Progenitor cell of endocrine pancreas (in vitro differentiated cells): ENCODE measurements at regions not wholly inside any gene's neighbourhood (a gene's known extent, or its start where the extent isn't known, plus 50 kb on each side); places are given as distances from the start of the nearest gene placed in this dataset.

Source experiments
- DNase-seq: peaks from one replicate; pipeline ENCODE4 v3.0.0; 2021; ENCODE audit warnings: low spot score; ENCODE audit not compliant: unreplicated experiment
- H3K27ac Mint-ChIP-seq: 2 replicates; pipeline ENCODE4 v1.8.0; 2021; ENCODE audit warnings: mild to moderate bottlenecking, moderate library complexity, mixed read lengths
- H3K27me3 Mint-ChIP-seq: 2 replicates; pipeline ENCODE4 v1.8.0; 2021; ENCODE audit warnings: mixed read lengths
- H3K36me3 Mint-ChIP-seq: 2 replicates; pipeline ENCODE4 v1.8.0; 2022; ENCODE audit warnings: mixed read lengths; ENCODE audit not compliant: insufficient read depth
- H3K4me1 Mint-ChIP-seq: 2 replicates; pipeline ENCODE4 v1.8.0; 2021; ENCODE audit warnings: low read depth, mixed read lengths
- H3K4me3 Mint-ChIP-seq: 2 replicates; pipeline ENCODE4 v1.8.0; 2021; ENCODE audit warnings: low read depth, mild to moderate bottlenecking, moderate library complexity, mixed read lengths
- H3K9me3 Mint-ChIP-seq: 2 replicates; pipeline ENCODE4 v1.8.0; 2021; ENCODE audit warnings: low read depth, mixed read lengths
- TF ChIP-seq, protein P1 (sequence below): fragments of 200-600 bp; sonication (generic); IDR thresholded peaks from one replicate; pipeline ENCODE4 v1.5.0; 2021; ENCODE audit warnings: antibody characterized with exemption, mild to moderate bottlenecking; ENCODE audit not compliant: unreplicated experiment

DNA sequence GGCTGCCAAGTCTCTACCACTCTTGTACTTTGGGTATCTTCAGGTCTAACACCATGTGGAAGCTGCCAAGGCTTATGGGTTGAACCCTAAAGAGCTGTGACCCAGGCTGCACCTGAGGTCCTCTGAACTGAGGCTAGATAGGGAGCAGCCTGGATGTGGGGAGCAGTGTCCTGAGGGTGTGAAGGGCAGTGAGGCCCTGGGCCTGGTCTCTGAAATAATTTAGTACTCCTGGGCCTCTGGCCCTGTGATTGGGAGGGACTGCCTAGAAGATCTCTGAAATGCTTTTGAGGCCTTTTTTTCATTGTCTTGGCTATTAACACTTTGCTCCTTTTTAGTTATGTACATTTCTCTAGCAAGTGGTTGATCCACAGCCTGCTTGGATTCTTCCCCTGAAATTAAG, 847.2 kb upstream of the B3GALT2 start:
- H3K27ac Mint-ChIP-seq, result no peak overlapping the region
- TF ChIP-seq, protein P1, sequence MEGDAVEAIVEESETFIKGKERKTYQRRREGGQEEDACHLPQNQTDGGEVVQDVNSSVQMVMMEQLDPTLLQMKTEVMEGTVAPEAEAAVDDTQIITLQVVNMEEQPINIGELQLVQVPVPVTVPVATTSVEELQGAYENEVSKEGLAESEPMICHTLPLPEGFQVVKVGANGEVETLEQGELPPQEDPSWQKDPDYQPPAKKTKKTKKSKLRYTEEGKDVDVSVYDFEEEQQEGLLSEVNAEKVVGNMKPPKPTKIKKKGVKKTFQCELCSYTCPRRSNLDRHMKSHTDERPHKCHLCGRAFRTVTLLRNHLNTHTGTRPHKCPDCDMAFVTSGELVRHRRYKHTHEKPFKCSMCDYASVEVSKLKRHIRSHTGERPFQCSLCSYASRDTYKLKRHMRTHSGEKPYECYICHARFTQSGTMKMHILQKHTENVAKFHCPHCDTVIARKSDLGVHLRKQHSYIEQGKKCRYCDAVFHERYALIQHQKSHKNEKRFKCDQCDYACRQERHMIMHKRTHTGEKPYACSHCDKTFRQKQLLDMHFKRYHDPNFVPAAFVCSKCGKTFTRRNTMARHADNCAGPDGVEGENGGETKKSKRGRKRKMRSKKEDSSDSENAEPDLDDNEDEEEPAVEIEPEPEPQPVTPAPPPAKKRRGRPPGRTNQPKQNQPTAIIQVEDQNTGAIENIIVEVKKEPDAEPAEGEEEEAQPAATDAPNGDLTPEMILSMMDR, result no peak
- no peaks in the 10 kb centered on the region for H3K36me3 Mint-ChIP-seq
- no peak for DNase-seq
- H3K4me3 Mint-ChIP-seq, result no peak overlapping the region
- H3K4me1 Mint-ChIP-seq, result no peaks in the 10 kb centered on the region
- H3K9me3 Mint-ChIP-seq, result peaks cover 25% of the 10 kb centered on the region
- no peaks in the 10 kb centered on the region for H3K27me3 Mint-ChIP-seq

DNA sequence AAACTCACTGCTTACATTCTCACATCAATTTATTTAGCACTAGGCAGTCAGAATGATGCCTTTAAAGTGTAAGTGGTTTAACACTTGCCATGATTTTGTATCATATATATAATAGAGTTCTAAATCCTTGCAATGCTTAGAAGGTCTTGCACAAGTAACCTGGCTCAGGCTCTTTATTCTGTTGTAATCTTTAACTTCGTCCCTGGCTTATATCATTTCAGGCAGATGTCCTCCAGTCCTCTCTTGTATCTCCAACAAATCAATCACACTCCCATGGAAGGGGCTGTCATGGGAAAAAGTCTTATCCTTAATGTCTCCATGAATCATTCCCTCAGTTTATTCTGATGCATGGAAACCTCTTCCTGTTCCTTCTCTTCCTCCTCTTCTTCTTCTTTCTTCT, 841.6 kb upstream of the B3GALT2 start:
- H3K36me3 Mint-ChIP-seq, result no peaks in the 10 kb centered on the region
- no peak overlapping the region for H3K27ac Mint-ChIP-seq
- H3K4me1 Mint-ChIP-seq, result no peaks in the 10 kb centered on the region
- H3K4me3 Mint-ChIP-seq, result no peak overlapping the region
- DNase-seq, result no peak
- no peaks in the 10 kb centered on the region for H3K27me3 Mint-ChIP-seq
- TF ChIP-seq, protein P1, result no peak
- H3K9me3 Mint-ChIP-seq, result peaks cover 12% of the 10 kb centered on the region

DNA sequence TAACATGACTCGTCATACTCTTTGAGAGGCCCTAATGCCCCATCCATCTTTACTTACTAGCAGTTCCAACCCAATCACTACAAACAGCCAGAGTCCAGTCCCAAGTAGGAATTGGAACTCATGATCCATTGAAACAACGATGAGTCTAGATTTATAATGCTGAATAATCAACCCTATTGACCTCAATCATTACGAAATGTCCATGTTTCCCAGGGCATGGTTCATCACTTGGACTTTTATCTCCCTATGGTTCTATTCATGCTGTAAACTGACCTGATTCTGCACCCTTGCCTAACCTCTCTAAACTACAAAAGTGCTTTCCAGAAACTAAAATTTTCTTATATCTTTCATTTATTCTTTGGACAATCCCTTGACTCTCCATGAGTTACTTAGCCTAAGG, 840.0 kb upstream of the B3GALT2 start:
- no peak overlapping the region for H3K27ac Mint-ChIP-seq
- no peak overlapping the region for H3K4me3 Mint-ChIP-seq
- H3K9me3 Mint-ChIP-seq, result peaks cover 4% of the 10 kb centered on the region
- H3K27me3 Mint-ChIP-seq, result no peaks in the 10 kb centered on the region
- TF ChIP-seq, protein P1, result no peak
- no peaks in the 10 kb centered on the region for H3K4me1 Mint-ChIP-seq
- DNase-seq, result no peak
- H3K36me3 Mint-ChIP-seq, result no peaks in the 10 kb centered on the region

DNA sequence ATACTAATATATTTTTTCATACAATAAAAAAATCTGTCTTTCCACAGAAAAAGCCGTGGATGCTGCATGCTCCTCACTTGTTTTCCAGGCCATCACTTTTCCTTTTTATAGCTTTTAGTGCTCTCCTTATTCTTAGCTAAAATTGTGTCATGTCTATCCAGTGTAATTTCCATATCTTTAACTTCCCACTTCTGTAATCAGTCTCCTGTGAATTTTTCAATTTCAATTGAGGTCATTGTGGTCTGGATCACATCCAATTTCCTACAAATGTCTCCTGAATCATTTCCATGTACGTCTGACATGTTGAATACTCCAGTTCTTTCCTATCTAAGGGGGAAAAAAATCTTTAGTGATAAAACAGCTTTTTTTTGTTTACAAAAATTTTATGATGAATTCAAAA, 838.2 kb upstream of the B3GALT2 start:
- Mint-ChIP-seq H3K36me3 (no peaks in the 10 kb centered on the region), H3K9me3 (peaks cover 4% of the 10 kb centered on the region), H3K27me3 (no peaks in the 10 kb centered on the region), H3K27ac (no peak overlapping the region), H3K4me3 (no peak overlapping the region), H3K4me1 (no peaks in the 10 kb centered on the region)
- DNase-seq, result no peak
- TF ChIP-seq, protein P1, result no peak

DNA sequence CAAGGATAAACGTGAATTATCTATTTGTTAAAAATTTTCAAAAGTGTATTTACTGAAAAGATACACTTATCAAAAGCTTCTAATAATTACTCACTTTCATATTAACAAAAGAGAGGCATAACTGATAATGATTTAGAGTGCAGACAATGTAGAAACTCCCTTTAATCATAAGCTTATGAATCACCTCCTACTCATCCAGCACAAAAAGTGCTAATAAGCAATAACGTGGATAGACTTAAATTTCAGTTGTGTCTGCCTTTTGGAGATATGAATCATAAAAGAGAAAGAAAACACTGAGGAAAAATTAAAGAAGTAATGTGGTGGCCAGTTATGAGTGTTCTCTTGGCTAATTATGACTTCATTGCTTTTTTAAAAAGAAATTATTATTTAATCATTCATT, 827.6 kb upstream of the B3GALT2 start:
- Mint-ChIP-seq H3K4me3 (no peak overlapping the region), H3K9me3 (peaks cover 7% of the 10 kb centered on the region), H3K27me3 (no peaks in the 10 kb centered on the region)

More for the DNA sequence above, 827.6 kb upstream of the B3GALT2 start:
- TF ChIP-seq, protein P1, result no peak
- Mint-ChIP-seq H3K36me3 (no peaks in the 10 kb centered on the region), H3K27ac (no peak overlapping the region), H3K4me1 (no peaks in the 10 kb centered on the region)
- no peak for DNase-seq
